Astrocyte of the cerebellum (primary cell): ENCODE measurements at regions not wholly inside any gene's neighbourhood (a gene's known extent, or its start where the extent isn't known, plus 50 kb on each side); places are given as distances from the start of the nearest gene placed in this dataset.

Experiments
- DNase-seq: peaks from one replicate; pipeline ENCODE4 v3.0.0-alpha.2; 2011; ENCODE audit warnings: low read depth
- H3K4me3 ChIP-seq: 2 replicates; pipeline ENCODE4 v1.5.1; 2011; ENCODE audit warnings: mild to moderate bottlenecking, low read depth, low read length, moderate library complexity
- CTCF ChIP-seq: IDR thresholded peaks from 2 replicates; pipeline ENCODE4 v1.5.1; 2012; ENCODE audit warnings: low read length, low read depth, moderate library complexity, mild to moderate bottlenecking; ENCODE audit errors: missing control alignments
- in situ Hi-C: cut with HindIII; loops from 2 replicates; pipeline ENCODE4 v1.10.0; 2017; ENCODE audit warnings: low sequenced_read_pairs

GRCh38 chr18:39435996-39436395 lies 1870.4 kb upstream of the CELF4 start:
- no peak for TF ChIP-seq CTCF
- no peak for DNase-seq
- in situ Hi-C loops: no loop called here
- no peak overlapping the region for H3K4me3 ChIP-seq

GRCh38 chr18:39435209-39435608 lies 1869.6 kb upstream of the CELF4 start:
- DNase-seq: no peak
- no peak for TF ChIP-seq CTCF
- no peak overlapping the region for H3K4me3 ChIP-seq
- in situ Hi-C loops: no loop called here

GRCh38 chr18:39434223-39434920 lies 1868.8 kb upstream of the CELF4 start:
- DNase-seq: no peak
- in situ Hi-C loops: no loop called here
- no peak for TF ChIP-seq CTCF
- no peak overlapping the region for H3K4me3 ChIP-seq

- H3K4me3 ChIP-seq: no peak overlapping the region
- no peak for TF ChIP-seq CTCF
- in situ Hi-C loops: no loop called here
- no peak for DNase-seq
Observed at GRCh38 chr18:39425172-39425850, 1859.7 kb upstream of the CELF4 start.

GRCh38 chr18:39424261-39424660 lies 1858.7 kb upstream of the CELF4 start:
- no peak for DNase-seq
- no peak overlapping the region for H3K4me3 ChIP-seq
- in situ Hi-C loops: no loop called here
- no peak for TF ChIP-seq CTCF

GRCh38 chr18:39421276-39421675 lies 1855.7 kb upstream of the CELF4 start:
- in situ Hi-C loops: no loop called here
- TF ChIP-seq CTCF: no peak
- H3K4me3 ChIP-seq: no peak overlapping the region
- no peak for DNase-seq
